K562 (cell line): ENCODE measurements at regions not wholly inside any gene's neighbourhood (a gene's known extent, or its start where the extent isn't known, plus 50 kb on each side); places are given as distances from the start of the nearest gene placed in this dataset.

ENCODE experiments used
- EZH2 ChIP-seq: IDR thresholded peaks from 2 replicates; pipeline ENCODE4 v1.6.1; 2012; ENCODE audit warnings: low read depth, mild to moderate bottlenecking, inconsistent platforms, low read length, borderline replicate concordance
- LARP7 ChIP-seq: fragments of 450-650 bp; IDR thresholded peaks from 2 replicates; pipeline ENCODE4 v1.6.1; 2016
- ZC3H4 ChIP-seq: sonication (generic); formaldehyde crosslinking; IDR thresholded peaks from 2 replicates; pipeline ENCODE4 v1.9.0; 2021; ENCODE audit warnings: missing genetic modification reagents, borderline replicate concordance
- TF ChIP-seq, protein P1 (sequence below): fragments of 450-650 bp; IDR thresholded peaks from 2 replicates; pipeline ENCODE4 v1.6.1; 2018; ENCODE audit not compliant: partially characterized antibody
- TF ChIP-seq, protein P2 (sequence below): fragments of 250-450 bp; sonication (Bioruptor Pico); IDR thresholded peaks from 2 replicates; pipeline ENCODE4 v1.8.0; 2021; ENCODE audit warnings: mild to moderate bottlenecking, moderate library complexity

DNA sequence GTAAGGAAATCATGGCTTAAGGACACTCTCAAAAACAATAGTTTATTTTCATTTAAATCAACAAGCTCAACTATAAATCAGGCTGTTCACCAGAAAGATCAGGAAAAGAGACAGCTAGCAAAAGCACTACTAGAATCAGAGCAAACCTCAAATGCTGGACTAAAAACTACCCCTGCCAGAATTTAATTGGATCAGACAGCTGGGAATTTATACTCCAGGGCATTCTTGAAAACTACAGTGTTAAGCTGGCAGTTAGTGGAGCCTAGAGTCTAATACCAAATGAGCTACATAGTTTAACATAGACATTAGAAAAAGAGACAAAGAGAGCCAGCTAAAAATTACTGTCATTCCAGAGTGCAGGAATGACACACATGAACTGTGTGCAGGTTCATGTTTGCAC lies 1016.4 kb upstream of the CRIM1 start:
- TF ChIP-seq ZC3H4 (CRISPR knock-in tag) = no peak
- TF ChIP-seq EZH2 = no peak
- TF ChIP-seq LARP7 = no peak
- TF ChIP-seq, protein P1, sequence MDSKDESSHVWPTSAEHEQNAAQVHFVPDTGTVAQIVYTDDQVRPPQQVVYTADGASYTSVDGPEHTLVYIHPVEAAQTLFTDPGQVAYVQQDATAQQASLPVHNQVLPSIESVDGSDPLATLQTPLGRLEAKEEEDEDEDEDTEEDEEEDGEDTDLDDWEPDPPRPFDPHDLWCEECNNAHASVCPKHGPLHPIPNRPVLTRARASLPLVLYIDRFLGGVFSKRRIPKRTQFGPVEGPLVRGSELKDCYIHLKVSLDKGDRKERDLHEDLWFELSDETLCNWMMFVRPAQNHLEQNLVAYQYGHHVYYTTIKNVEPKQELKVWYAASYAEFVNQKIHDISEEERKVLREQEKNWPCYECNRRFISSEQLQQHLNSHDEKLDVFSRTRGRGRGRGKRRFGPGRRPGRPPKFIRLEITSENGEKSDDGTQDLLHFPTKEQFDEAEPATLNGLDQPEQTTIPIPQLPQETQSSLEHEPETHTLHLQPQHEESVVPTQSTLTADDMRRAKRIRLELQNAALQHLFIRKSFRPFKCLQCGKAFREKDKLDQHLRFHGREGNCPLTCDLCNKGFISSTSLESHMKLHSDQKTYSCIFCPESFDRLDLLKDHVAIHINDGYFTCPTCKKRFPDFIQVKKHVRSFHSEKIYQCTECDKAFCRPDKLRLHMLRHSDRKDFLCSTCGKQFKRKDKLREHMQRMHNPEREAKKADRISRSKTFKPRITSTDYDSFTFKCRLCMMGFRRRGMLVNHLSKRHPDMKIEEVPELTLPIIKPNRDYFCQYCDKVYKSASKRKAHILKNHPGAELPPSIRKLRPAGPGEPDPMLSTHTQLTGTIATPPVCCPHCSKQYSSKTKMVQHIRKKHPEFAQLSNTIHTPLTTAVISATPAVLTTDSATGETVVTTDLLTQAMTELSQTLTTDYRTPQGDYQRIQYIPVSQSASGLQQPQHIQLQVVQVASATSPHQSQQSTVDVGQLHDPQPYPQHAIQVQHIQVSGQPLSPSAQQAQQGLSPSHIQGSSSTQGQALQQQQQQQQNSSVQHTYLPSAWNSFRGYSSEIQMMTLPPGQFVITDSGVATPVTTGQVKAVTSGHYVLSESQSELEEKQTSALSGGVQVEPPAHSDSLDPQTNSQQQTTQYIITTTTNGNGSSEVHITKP = no peak
- TF ChIP-seq, protein P2, sequence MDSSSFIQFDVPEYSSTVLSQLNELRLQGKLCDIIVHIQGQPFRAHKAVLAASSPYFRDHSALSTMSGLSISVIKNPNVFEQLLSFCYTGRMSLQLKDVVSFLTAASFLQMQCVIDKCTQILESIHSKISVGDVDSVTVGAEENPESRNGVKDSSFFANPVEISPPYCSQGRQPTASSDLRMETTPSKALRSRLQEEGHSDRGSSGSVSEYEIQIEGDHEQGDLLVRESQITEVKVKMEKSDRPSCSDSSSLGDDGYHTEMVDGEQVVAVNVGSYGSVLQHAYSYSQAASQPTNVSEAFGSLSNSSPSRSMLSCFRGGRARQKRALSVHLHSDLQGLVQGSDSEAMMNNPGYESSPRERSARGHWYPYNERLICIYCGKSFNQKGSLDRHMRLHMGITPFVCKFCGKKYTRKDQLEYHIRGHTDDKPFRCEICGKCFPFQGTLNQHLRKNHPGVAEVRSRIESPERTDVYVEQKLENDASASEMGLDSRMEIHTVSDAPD (CRISPR knock-in tag) = no peak
